ENCODE measurements at regions not wholly inside any gene's neighbourhood (a gene's known extent, or its start where the extent isn't known, plus 50 kb on each side); places are given as distances from the start of the nearest gene placed in this dataset.

GRCh38 chr2:175359710-175360109, 178.2 kb upstream of the ATP5MC3 start:
- H3K4me3 Mint-ChIP-seq, result no peak overlapping the region
- H3K9me3 ChIP-seq (ENCODE audit: control insufficient read depth in 2 of 3, low read length in 3 of 3), result no peaks in the 10 kb centered on the region
- ChIA-PET POLR2A (no interaction called here), CTCF (no interaction called here)
- no peak overlapping the region for H3K4me3 ChIP-seq (ENCODE audit: low read length)
- intact Hi-C loops (cut with micrococcal nuclease), result no loop called here
- H3K4me1 ChIP-seq (ENCODE audit: control insufficient read depth in 2 of 2, insufficient read depth in 2 of 2, low read length in 2 of 2), result no peaks in the 10 kb centered on the region
- peaks cover 7 to 36% (median 22%) of the 10 kb centered on the region in 5 donors for H3K27me3 Mint-ChIP-seq
- no peaks in the 10 kb centered on the region for H3K4me1 Mint-ChIP-seq
- no peaks in the 10 kb centered on the region for H3K36me3 Mint-ChIP-seq
- DNase-seq (no peak), ATAC-seq (no peak)
- H3K27ac ChIP-seq (ENCODE audit: low read depth, low read length), result no peak overlapping the region
- H3K36me3 ChIP-seq (ENCODE audit: control insufficient read depth in 2 of 3, insufficient read depth in 3 of 3, low read length in 3 of 3), result no peaks in the 10 kb centered on the region
- no peak overlapping the region for H3K27ac Mint-ChIP-seq
- peaks cover 0 to 3% of the 10 kb centered on the region in 2 donors for H3K27me3 ChIP-seq (ENCODE audit: control insufficient read depth in 2 of 2, insufficient read depth in 2 of 2, low read length in 2 of 2)
- H3K9me3 Mint-ChIP-seq, result no peaks in the 10 kb centered on the region

- H3K4me1 Mint-ChIP-seq, result no peaks in the 10 kb centered on the region
- DNase-seq (no peak), ATAC-seq (no peak)
- ChIA-PET POLR2A (no interaction called here), CTCF (no interaction called here)
- H3K36me3 Mint-ChIP-seq, result no peaks in the 10 kb centered on the region
- peaks cover 0 to 3% of the 10 kb centered on the region in 2 donors for H3K27me3 ChIP-seq (ENCODE audit: control insufficient read depth in 2 of 2, insufficient read depth in 2 of 2, low read length in 2 of 2)
- no peaks in the 10 kb centered on the region for H3K36me3 ChIP-seq (ENCODE audit: control insufficient read depth in 2 of 3, insufficient read depth in 3 of 3, low read length in 3 of 3)
- H3K27ac ChIP-seq (ENCODE audit: low read depth, low read length), result no peak overlapping the region
- H3K27me3 Mint-ChIP-seq, result peaks cover 5 to 44% (median 32%) of the 10 kb centered on the region in 5 donors
- H3K9me3 Mint-ChIP-seq, result no peaks in the 10 kb centered on the region
- intact Hi-C loops (cut with micrococcal nuclease), result no loop called here
- no peaks in the 10 kb centered on the region for H3K4me1 ChIP-seq (ENCODE audit: control insufficient read depth in 2 of 2, insufficient read depth in 2 of 2, low read length in 2 of 2)
- H3K4me3 ChIP-seq (ENCODE audit: low read length), result no peak overlapping the region
- H3K9me3 ChIP-seq (ENCODE audit: control insufficient read depth in 2 of 3, low read length in 3 of 3), result no peaks in the 10 kb centered on the region
- H3K4me3 Mint-ChIP-seq, result no peak overlapping the region
- H3K27ac Mint-ChIP-seq, result no peak overlapping the region
Measured at GRCh38 chr2:175356901-175357300, 175.4 kb upstream of the ATP5MC3 start.

- Mint-ChIP-seq H3K4me1 (no peaks in the 10 kb centered on the region), H3K4me3 (no peak overlapping the region), H3K9me3 (no peaks in the 10 kb centered on the region), H3K27me3 (peaks cover 8 to 47% (median 34%) of the 10 kb centered on the region in 5 donors), H3K36me3 (no peaks in the 10 kb centered on the region), H3K27ac (no peak overlapping the region)
- DNase-seq, result no peak
- H3K36me3 ChIP-seq (ENCODE audit: control insufficient read depth in 2 of 3, insufficient read depth in 3 of 3, low read length in 3 of 3), result no peaks in the 10 kb centered on the region
- no peaks in the 10 kb centered on the region for H3K9me3 ChIP-seq (ENCODE audit: control insufficient read depth in 2 of 3, low read length in 3 of 3)
- H3K27me3 ChIP-seq (ENCODE audit: control insufficient read depth in 2 of 2, insufficient read depth in 2 of 2, low read length in 2 of 2), result peaks cover 0 to 3% of the 10 kb centered on the region in 2 donors
- ChIA-PET POLR2A (no interaction called here), CTCF (no interaction called here)
- H3K4me3 ChIP-seq (ENCODE audit: low read length), result no peak overlapping the region
- intact Hi-C loops (cut with micrococcal nuclease), result no loop called here
- ATAC-seq, result no peak
- no peak overlapping the region for H3K27ac ChIP-seq (ENCODE audit: low read depth, low read length)
- H3K4me1 ChIP-seq (ENCODE audit: control insufficient read depth in 2 of 2, insufficient read depth in 2 of 2, low read length in 2 of 2), result no peaks in the 10 kb centered on the region
Measured at GRCh38 chr2:175355246-175355645, 173.7 kb upstream of the ATP5MC3 start.

GRCh38 chr2:175353275-175353674, 171.8 kb upstream of the ATP5MC3 start:
- intact Hi-C loops (cut with micrococcal nuclease), result no loop called here
- ChIA-PET CTCF (no interaction called here), POLR2A (no interaction called here)
- Mint-ChIP-seq H3K27me3 (peaks cover 10 to 47% (median 45%) of the 10 kb centered on the region in 5 donors), H3K9me3 (no peaks in the 10 kb centered on the region), H3K4me1 (no peaks in the 10 kb centered on the region), H3K4me3 (no peak overlapping the region), H3K27ac (no peak overlapping the region), H3K36me3 (no peaks in the 10 kb centered on the region)
- DNase-seq, result no peak
- H3K9me3 ChIP-seq (ENCODE audit: control insufficient read depth in 2 of 3, low read length in 3 of 3), result no peaks in the 10 kb centered on the region
- H3K4me3 ChIP-seq (ENCODE audit: low read length), result no peak overlapping the region
- H3K36me3 ChIP-seq (ENCODE audit: control insufficient read depth in 2 of 3, insufficient read depth in 3 of 3, low read length in 3 of 3), result no peaks in the 10 kb centered on the region
- no peaks in the 10 kb centered on the region for H3K4me1 ChIP-seq (ENCODE audit: control insufficient read depth in 2 of 2, insufficient read depth in 2 of 2, low read length in 2 of 2)
- ATAC-seq, result no peak
- H3K27me3 ChIP-seq (ENCODE audit: control insufficient read depth in 2 of 2, insufficient read depth in 2 of 2, low read length in 2 of 2), result peaks cover 0 to 3% of the 10 kb centered on the region in 2 donors
- no peak overlapping the region for H3K27ac ChIP-seq (ENCODE audit: low read depth, low read length)

GRCh38 chr2:175351512-175351911, 170.0 kb upstream of the ATP5MC3 start:
- ATAC-seq, result no peak
- peaks cover 0 to 3% of the 10 kb centered on the region in 2 donors for H3K27me3 ChIP-seq (ENCODE audit: control insufficient read depth in 2 of 2, insufficient read depth in 2 of 2, low read length in 2 of 2)
- no peak overlapping the region for H3K4me3 ChIP-seq (ENCODE audit: low read length)
- Mint-ChIP-seq H3K4me1 (no peaks in the 10 kb centered on the region), H3K36me3 (peaks cover 0 to 3% (median 0%) of the 10 kb centered on the region in 5 donors), H3K4me3 (no peak overlapping the region), H3K27ac (no peak overlapping the region), H3K27me3 (peaks cover 10 to 53% (median 52%) of the 10 kb centered on the region in 5 donors), H3K9me3 (peaks cover 0 to 12% (median 2%) of the 10 kb centered on the region in 11 donors)
- H3K9me3 ChIP-seq (ENCODE audit: control insufficient read depth in 2 of 3, low read length in 3 of 3), result no peaks in the 10 kb centered on the region
- H3K36me3 ChIP-seq (ENCODE audit: control insufficient read depth in 2 of 3, insufficient read depth in 3 of 3, low read length in 3 of 3), result no peaks in the 10 kb centered on the region
- H3K27ac ChIP-seq (ENCODE audit: low read depth, low read length), result no peak overlapping the region
- no peak for DNase-seq
- POLR2A ChIA-PET, result no interaction called here
- intact Hi-C loops (cut with micrococcal nuclease), result no loop called here
- H3K4me1 ChIP-seq (ENCODE audit: control insufficient read depth in 2 of 2, insufficient read depth in 2 of 2, low read length in 2 of 2), result no peaks in the 10 kb centered on the region
- CTCF ChIA-PET, result no interaction called here

- H3K27ac Mint-ChIP-seq, result no peak overlapping the region
- Histone ChIP-seq H3K4me1 (ENCODE audit: control insufficient read depth in 2 of 2, insufficient read depth in 2 of 2, low read length in 2 of 2) (no peaks in the 10 kb centered on the region), H3K36me3 (ENCODE audit: control insufficient read depth in 2 of 3, insufficient read depth in 3 of 3, low read length in 3 of 3) (no peaks in the 10 kb centered on the region), H3K9me3 (ENCODE audit: control insufficient read depth in 2 of 3, low read length in 3 of 3) (no peaks in the 10 kb centered on the region), H3K27ac (ENCODE audit: low read depth, low read length) (no peak overlapping the region), H3K27me3 (ENCODE audit: control insufficient read depth in 2 of 2, insufficient read depth in 2 of 2, low read length in 2 of 2) (peaks cover 0 to 3% of the 10 kb centered on the region in 2 donors), H3K4me3 (ENCODE audit: low read length) (no peak overlapping the region)
- DNase-seq (no peak), ATAC-seq (no peak)
- H3K36me3 Mint-ChIP-seq, result peaks cover 0 to 7% (median 0%) of the 10 kb centered on the region in 5 donors
- H3K4me3 Mint-ChIP-seq, result no peak overlapping the region
- H3K9me3 Mint-ChIP-seq, result peaks cover 0 to 14% (median 4%) of the 10 kb centered on the region in 11 donors
- ChIA-PET POLR2A (no interaction called here), CTCF (no interaction called here)
- H3K27me3 Mint-ChIP-seq, result peaks cover 10 to 61% (median 58%) of the 10 kb centered on the region in 5 donors
- intact Hi-C loops (cut with micrococcal nuclease), result no loop called here
- no peaks in the 10 kb centered on the region for H3K4me1 Mint-ChIP-seq
Measured at GRCh38 chr2:175350105-175350504, 168.6 kb upstream of the ATP5MC3 start.

GRCh38 chr2:175342085-175342484, 160.6 kb upstream of the ATP5MC3 start:
- no peak overlapping the region for H3K27ac ChIP-seq (ENCODE audit: low read depth, low read length)
- Mint-ChIP-seq H3K9me3 (peaks cover 13 to 60% (median 26%) of the 10 kb centered on the region in 11 donors), H3K4me1 (no peaks in the 10 kb centered on the region), H3K27me3 (peaks cover 0 to 44% (median 39%) of the 10 kb centered on the region in 5 donors), H3K27ac (no peak overlapping the region), H3K4me3 (no peak overlapping the region), H3K36me3 (peaks cover 0 to 15% (median 4%) of the 10 kb centered on the region in 5 donors)
- ATAC-seq (no peak), DNase-seq (no peak)
- H3K4me1 ChIP-seq (ENCODE audit: control insufficient read depth in 2 of 2, insufficient read depth in 2 of 2, low read length in 2 of 2), result no peaks in the 10 kb centered on the region
- no peaks in the 10 kb centered on the region for H3K36me3 ChIP-seq (ENCODE audit: control insufficient read depth in 2 of 3, insufficient read depth in 3 of 3, low read length in 3 of 3)
- ChIA-PET CTCF (no interaction called here), POLR2A (no interaction called here)
- peaks cover 0 to 24% (median 0%) of the 10 kb centered on the region in 3 experiments for H3K9me3 ChIP-seq (ENCODE audit: control insufficient read depth in 2 of 3, low read length in 3 of 3)
- H3K4me3 ChIP-seq (ENCODE audit: low read length), result no peak overlapping the region
- H3K27me3 ChIP-seq (ENCODE audit: control insufficient read depth in 2 of 2, insufficient read depth in 2 of 2, low read length in 2 of 2), result no peaks in the 10 kb centered on the region
- intact Hi-C loops (cut with micrococcal nuclease), result no loop called here

Data from naive thymus-derived CD4-positive, alpha-beta T cell (primary cell).